Panc1 (cell line): ENCODE measurements at regions not wholly inside any gene's neighbourhood (a gene's known extent, or its start where the extent isn't known, plus 50 kb on each side); places are given as distances from the start of the nearest gene placed in this dataset.

Source experiments
- ATAC-seq: fragments of 200-7000 bp; cut with Tn5 transposase; 2 replicates; pipeline ENCODE4 v1.9.1; 2020; ENCODE audit warnings: mild to moderate bottlenecking, moderate library complexity
- BruUV-seq: library from RNA; stranded (reverse); fragments of 400-500 nt; replicated peaks from 2 replicates; lab custom pipeline; 2021; lab: Mats Ljungman, UMichigan
- CTCF ChIA-PET: fragments of 300-600 bp; sonication (Branson Sonifier 250); formaldehyde crosslinking; loops from one replicate; lab custom pipeline; 2022; ENCODE audit warnings: antibody characterized with exemption; lab: Charles Lee
- POLR2A ChIA-PET: fragments of 300-600 bp; sonication (Branson Sonifier 250); formaldehyde crosslinking; loops from one replicate; lab custom pipeline; 2022; ENCODE audit warnings: antibody characterized with exemption; lab: Charles Lee
- DNase-seq: peaks from one replicate; pipeline ENCODE4 v3.0.0-alpha.2; 2010; ENCODE audit warnings: low read depth, low spot score
- H3K27ac ChIP-seq: 2 replicates; pipeline ENCODE4 v1.5.1; 2011; ENCODE audit warnings: mild to moderate bottlenecking, low read length, inconsistent platforms
- H3K27me3 ChIP-seq: fragments of 200-500 bp; sonication (Bioruptor generic); 2 replicates; pipeline ENCODE4 v1.6.0; 2014; ENCODE audit warnings: low read length, inconsistent platforms; ENCODE audit not compliant: control insufficient read depth, insufficient read depth
- H3K36me3 ChIP-seq: fragments of 200-500 bp; sonication (Bioruptor generic); 2 replicates; pipeline ENCODE4 v1.5.1; 2014; ENCODE audit warnings: inconsistent platforms, mild to moderate bottlenecking, low read length, moderate library complexity; ENCODE audit not compliant: control insufficient read depth, insufficient read depth
- H3K4me1 ChIP-seq: 2 replicates; pipeline ENCODE4 v1.5.1; 2011; ENCODE audit warnings: inconsistent platforms, mild to moderate bottlenecking, low read length, moderate library complexity; ENCODE audit not compliant: control insufficient read depth, insufficient read depth
- H3K4me3 ChIP-seq, 2 experiments: 2 replicates each; pipeline ENCODE4 v1.5.1; 2011 to 2012; ENCODE audit warnings: low read depth in 2 of 2, low read length in 2 of 2, mild to moderate bottlenecking in 2 of 2, inconsistent platforms in 1 of 2, moderate library complexity in 1 of 2
- H3K9me3 ChIP-seq: fragments of 200-500 bp; sonication (Bioruptor generic); 2 replicates; pipeline ENCODE4 v1.5.1; 2014; ENCODE audit warnings: low read depth, mild to moderate bottlenecking, inconsistent platforms, low read length, moderate library complexity; ENCODE audit not compliant: control insufficient read depth, insufficient read depth
- CTCF ChIP-seq: fragments of 450-650 bp; IDR thresholded peaks from 2 replicates; pipeline ENCODE4 v1.5.1; 2017; ENCODE audit warnings: mild to moderate bottlenecking
- POLR2AphosphoS5 ChIP-seq: IDR thresholded peaks from 2 replicates; pipeline ENCODE4 v1.6.1; 2012; ENCODE audit warnings: mild to moderate bottlenecking, low read depth, low read length, moderate library complexity
- SIN3A ChIP-seq: IDR thresholded peaks from 2 replicates; pipeline ENCODE4 v1.6.1; 2012; ENCODE audit warnings: low read depth, mild to moderate bottlenecking, low read length, moderate library complexity, borderline replicate concordance; ENCODE audit not compliant: insufficient read depth
- TCF7L2 ChIP-seq: IDR thresholded peaks from 2 replicates; pipeline ENCODE4 v1.6.1; 2011; ENCODE audit warnings: mild to moderate bottlenecking, low read depth, low read length, inconsistent platforms
- in situ Hi-C: cut with HindIII; loops from 2 replicates; pipeline ENCODE4 v1.10.0; 2016; ENCODE audit warnings: low sequenced_read_pairs, low pct_unique_long_range_greater_than_20kb
- intact Hi-C: fragments of 100-400 bp; cut with micrococcal nuclease; formaldehyde crosslinking; loops from one replicate; pipeline ENCODE4 v1.10.0; 2022; ENCODE audit not compliant: unreplicated experiment
- TF ChIP-seq, protein P1 (sequence below), 2 experiments: IDR thresholded peaks; 2 replicates each; pipeline ENCODE4 v1.6.1; 2011 to 2012; ENCODE audit warnings: low read depth in 2 of 2, control low read depth in 1 of 2, low read length in 1 of 2, mild to moderate bottlenecking in 1 of 2, moderate library complexity in 1 of 2; ENCODE audit not compliant: insufficient read depth in 1 of 2

- Histone ChIP-seq H3K27me3 (no peaks in the 10 kb centered on the region), H3K4me1 (no peaks in the 10 kb centered on the region), H3K36me3 (no peaks in the 10 kb centered on the region), H3K4me3 (no peak overlapping the region), H3K27ac (no peak overlapping the region), H3K9me3 (no peaks in the 10 kb centered on the region)
- POLR2A ChIA-PET = no interaction called here
- ATAC-seq (no peak), DNase-seq (no peak)
- intact Hi-C loops (no loop called here), in situ Hi-C loops (no loop called here)
- TF ChIP-seq CTCF = no peak
- no peak for TF ChIP-seq TCF7L2
- TF ChIP-seq, protein P1, sequence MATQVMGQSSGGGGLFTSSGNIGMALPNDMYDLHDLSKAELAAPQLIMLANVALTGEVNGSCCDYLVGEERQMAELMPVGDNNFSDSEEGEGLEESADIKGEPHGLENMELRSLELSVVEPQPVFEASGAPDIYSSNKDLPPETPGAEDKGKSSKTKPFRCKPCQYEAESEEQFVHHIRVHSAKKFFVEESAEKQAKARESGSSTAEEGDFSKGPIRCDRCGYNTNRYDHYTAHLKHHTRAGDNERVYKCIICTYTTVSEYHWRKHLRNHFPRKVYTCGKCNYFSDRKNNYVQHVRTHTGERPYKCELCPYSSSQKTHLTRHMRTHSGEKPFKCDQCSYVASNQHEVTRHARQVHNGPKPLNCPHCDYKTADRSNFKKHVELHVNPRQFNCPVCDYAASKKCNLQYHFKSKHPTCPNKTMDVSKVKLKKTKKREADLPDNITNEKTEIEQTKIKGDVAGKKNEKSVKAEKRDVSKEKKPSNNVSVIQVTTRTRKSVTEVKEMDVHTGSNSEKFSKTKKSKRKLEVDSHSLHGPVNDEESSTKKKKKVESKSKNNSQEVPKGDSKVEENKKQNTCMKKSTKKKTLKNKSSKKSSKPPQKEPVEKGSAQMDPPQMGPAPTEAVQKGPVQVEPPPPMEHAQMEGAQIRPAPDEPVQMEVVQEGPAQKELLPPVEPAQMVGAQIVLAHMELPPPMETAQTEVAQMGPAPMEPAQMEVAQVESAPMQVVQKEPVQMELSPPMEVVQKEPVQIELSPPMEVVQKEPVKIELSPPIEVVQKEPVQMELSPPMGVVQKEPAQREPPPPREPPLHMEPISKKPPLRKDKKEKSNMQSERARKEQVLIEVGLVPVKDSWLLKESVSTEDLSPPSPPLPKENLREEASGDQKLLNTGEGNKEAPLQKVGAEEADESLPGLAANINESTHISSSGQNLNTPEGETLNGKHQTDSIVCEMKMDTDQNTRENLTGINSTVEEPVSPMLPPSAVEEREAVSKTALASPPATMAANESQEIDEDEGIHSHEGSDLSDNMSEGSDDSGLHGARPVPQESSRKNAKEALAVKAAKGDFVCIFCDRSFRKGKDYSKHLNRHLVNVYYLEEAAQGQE (IDR thresholded peaks at IDR 0.05; ENCODE audit: insufficient read depth in 1 of 2, low read depth in 2 of 2, low read length in 1 of 2) = no peak
- TF ChIP-seq SIN3A = no peak
- no TSS peak for BruUV-seq
- CTCF ChIA-PET = no interaction called here
Measured at GRCh38 chr3:78313332-78313731, 1273.4 kb downstream of the ROBO2 start.

- DNase-seq (no peak), ATAC-seq (no peak)
- no TSS peak for BruUV-seq
- intact Hi-C loops = no loop called here
- H3K27me3 ChIP-seq = no peaks in the 10 kb centered on the region
- H3K9me3 ChIP-seq = no peaks in the 10 kb centered on the region
- no peak overlapping the region for H3K4me3 ChIP-seq
- ChIA-PET CTCF (no interaction called here), POLR2A (no interaction called here)
- in situ Hi-C loops = no loop called here
- no peaks in the 10 kb centered on the region for H3K36me3 ChIP-seq
- H3K4me1 ChIP-seq = no peaks in the 10 kb centered on the region
- H3K27ac ChIP-seq = no peak overlapping the region
- TF ChIP-seq POLR2AphosphoS5 (no peak), SIN3A (no peak), CTCF (no peak)
- TF ChIP-seq, protein P1 (IDR thresholded peaks at IDR 0.05; ENCODE audit: insufficient read depth in 1 of 2, low read depth in 2 of 2, low read length in 1 of 2) = no peak
Measured at GRCh38 chr3:78314327-78314726, 1274.4 kb downstream of the ROBO2 start.
